Myocyte (in vitro differentiated cells): ENCODE measurements at regions not wholly inside any gene's neighbourhood (a gene's known extent, or its start where the extent isn't known, plus 50 kb on each side); places are given as distances from the start of the nearest gene placed in this dataset.

Experiments
- DNase-seq: peaks from one replicate; pipeline ENCODE4 v3.0.0-alpha.2; 2012; ENCODE audit warnings: low read depth

DNA sequence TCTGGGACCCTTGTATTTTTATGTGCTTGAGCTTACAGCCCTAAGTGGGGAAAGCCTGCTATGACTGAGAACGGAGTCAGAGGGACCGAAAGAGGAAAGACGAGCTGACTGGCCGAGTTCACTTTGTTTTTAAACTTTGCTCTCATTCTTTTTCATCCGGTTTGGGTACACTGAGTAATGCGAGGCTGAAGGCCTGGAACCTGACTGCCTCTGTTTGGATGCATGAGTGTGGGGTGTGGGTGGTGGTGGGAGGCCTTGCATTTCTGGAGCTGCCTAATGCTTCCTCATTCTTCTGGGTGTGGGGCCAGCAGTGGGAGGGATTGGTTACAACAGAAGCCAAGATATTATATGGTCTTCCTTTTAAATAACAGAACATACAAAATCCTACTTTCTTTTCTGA lies 155.5 kb downstream of the BUB3 start:
- DNase-seq, result peak; percentile 19

DNA sequence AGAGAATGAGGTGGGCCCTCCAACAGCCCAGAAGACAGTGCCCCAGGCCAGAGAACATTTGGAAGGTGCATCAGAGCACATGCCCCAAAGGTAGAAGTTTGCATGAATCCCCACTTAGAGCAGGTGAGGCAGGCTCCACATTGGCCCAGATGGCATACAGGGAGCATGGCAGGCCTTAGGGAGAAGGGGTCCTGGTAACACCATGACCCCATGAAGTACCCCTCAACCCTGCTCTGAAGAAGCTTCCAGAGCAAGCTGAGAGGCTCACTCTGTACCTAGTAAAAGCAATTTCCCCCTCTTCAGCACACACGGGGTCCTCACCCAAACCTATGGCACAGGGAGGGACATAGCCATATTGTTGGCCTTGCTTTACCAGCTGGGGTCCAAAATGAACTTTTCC lies 162.6 kb downstream of the BUB3 start:
- no peak for DNase-seq

DNA sequence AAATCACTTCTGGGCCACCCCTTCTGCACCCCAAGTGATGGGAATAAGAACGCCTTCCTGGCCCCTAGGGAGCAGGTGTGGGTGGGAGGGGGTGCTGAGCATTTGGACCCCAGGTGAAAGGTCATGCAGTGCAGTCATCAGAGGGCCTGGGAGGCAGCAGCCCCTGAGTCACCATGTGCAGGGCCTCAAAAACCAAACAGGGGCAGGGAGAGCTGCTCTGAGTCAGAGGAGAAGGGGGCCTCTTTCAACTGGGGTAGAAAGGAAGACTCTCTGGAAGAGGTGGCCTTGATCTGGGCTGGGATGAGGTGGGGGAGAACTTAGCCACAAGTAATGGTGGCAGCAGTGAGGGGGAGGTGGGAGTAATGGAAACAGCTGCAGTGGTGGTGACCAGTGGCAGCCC lies 164.3 kb downstream of the BUB3 start:
- peak; percentile 35 for DNase-seq

DNA sequence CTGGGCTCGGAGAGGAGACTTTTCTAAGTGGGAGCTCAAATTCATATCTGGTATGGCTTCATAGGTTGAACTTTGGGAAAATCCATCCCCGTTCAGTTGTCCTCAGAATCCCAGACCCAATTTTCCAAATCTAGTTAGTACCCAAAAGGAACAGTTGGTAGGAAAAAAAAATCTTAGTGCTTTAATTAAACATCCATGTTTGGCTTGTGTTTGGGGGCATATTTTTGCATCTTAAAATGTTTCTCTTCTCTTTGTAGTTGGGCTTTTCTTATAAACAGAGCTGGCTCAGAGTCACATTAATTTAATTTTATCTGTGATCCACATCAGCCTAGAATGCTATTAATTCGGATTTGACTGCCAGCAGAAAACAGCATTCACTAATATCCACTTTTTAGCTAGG lies 165.9 kb downstream of the BUB3 start:
- DNase-seq, result no peak

DNA sequence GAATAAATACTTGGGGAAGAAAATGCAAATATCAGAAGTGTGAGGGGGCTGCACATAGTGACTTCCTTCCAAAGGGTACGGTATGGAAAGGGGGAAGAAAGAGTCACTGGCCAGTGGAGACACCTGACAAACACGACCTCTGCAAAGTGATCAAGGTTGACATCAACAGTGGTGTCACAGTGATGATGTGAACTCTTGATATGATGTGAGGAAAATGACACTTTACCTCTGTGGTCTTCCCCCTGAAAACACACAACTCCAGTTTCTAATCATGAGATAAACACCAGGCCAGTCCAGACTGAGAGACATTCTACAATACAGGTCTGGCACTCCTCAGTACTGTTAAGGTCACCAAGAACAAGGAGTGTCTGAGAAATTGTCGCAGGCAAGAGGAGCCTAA lies 169.7 kb downstream of the BUB3 start:
- no peak for DNase-seq

DNA sequence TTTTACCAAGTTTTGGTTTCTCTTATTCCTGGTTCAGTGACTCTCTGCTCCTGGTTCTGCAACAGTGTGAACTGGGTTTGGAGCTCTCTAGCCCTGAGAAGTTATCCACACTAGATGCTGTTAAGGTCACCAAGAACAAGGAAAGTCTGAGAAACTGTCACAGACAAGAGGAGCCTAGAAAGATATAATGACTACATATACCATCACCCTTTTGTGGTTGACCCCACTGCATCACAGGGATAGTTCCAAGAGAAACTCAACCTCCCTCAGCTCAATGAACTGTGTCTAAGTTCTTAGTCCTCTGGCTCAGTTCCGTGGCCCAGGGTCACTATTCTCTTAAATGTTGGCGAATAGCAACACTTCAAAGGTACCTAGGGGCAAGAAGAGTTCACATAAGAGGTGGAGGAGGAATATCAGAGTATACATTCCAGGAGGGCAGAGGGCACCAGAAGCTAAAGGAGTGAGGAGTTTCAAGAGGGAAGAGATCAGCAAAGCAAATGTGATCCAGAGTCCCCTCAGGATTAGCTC lies 171.5 kb downstream of the BUB3 start:
- DNase-seq, result no peak

DNA sequence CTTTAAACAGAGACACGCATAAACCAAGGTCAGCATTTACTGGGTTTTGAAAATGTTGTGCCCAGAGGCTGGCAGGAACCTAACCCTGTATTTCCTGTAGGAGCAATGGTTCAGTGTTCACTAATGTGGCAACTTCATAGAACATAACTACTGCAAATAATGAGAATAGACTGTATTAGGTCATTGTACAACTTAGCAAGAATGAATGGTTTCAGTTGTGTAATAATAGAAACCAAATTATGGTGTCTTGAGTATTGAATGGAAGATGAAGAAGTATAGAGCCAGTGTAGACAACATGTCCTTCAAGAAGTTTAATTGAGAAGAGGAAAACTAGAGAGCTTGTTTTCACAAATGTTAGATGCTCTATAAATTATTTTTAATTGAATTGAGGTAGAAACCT lies 172.5 kb downstream of the BUB3 start:
- DNase-seq, result no peak

DNA sequence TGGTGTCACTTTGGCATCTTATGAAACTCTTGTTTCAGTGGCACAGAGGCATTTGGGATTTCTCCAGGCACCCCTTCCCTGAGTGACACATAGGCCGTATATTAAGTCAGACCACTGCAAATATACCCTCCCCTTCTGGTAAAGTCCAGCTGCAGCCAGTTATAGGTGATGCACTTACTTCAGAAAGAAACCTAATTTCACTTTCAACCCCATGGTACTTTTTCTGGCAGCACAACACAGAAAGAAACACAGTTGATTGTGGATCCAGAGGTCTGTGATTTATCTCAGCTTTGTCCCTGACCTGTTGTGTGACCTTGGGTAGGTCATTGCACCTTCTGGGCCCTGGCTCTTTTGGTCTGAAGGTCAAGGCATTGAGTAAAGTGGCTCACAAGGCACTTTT lies 173.2 kb downstream of the BUB3 start:
- no peak for DNase-seq

DNA sequence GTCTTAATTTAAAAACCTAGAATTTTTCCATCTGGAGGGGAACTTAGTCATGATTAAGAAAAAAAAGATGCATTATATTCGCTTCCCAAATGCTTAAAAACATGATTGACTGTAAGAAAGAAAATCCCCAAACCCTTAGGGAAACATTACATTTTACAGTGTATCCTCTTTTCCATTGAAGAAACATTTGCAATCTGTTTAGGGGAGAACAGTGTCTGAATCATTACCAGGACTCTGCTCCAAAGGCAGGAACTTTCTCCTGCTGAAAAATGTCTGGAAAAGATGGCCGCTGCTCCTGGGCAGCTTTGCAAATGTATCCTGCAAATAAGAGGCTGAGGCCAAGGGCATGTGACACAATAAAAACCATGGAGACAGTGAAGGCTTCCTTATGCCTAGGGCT lies 173.7 kb downstream of the BUB3 start:
- DNase-seq, result no peak

DNA sequence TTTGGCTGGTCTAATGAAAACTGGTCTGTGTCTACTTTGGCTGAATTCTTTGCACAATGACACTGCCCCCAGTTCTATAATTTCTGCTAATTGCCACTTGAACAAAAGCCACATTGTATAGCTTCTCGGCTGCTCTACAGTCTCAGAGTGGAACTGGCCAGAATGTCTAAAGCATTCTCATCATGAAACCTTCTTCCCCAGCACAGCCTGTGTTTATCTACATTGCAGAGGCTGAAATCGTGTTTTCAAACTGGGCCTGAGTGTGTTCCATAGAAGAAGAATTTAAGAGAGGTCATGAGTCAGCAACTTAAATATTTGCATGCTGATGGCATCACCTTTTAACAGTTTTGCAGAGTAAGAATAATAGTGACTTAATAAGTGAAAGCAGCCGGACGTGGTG lies 177.2 kb downstream of the BUB3 start:
- no peak for DNase-seq

DNA sequence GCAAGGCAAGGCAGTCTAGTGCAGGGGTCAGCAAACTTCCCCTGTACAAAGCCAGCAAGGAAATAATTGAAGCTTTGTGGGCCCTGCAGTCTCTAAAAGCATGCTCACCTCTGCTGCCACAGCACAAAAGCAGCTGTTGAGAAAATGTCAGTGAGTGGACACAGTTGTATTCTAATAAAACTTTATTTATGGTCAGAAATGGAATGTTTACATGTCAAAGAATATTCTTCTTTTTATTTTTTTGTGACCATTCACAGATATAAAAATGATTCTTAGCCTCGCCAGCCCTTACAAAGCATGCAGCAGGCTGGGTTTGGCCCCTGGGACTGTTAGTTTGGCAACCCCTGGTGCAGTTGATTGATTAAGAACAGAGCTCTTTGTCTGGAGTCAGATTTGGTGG lies 192.4 kb downstream of the BUB3 start:
- no peak for DNase-seq

DNA sequence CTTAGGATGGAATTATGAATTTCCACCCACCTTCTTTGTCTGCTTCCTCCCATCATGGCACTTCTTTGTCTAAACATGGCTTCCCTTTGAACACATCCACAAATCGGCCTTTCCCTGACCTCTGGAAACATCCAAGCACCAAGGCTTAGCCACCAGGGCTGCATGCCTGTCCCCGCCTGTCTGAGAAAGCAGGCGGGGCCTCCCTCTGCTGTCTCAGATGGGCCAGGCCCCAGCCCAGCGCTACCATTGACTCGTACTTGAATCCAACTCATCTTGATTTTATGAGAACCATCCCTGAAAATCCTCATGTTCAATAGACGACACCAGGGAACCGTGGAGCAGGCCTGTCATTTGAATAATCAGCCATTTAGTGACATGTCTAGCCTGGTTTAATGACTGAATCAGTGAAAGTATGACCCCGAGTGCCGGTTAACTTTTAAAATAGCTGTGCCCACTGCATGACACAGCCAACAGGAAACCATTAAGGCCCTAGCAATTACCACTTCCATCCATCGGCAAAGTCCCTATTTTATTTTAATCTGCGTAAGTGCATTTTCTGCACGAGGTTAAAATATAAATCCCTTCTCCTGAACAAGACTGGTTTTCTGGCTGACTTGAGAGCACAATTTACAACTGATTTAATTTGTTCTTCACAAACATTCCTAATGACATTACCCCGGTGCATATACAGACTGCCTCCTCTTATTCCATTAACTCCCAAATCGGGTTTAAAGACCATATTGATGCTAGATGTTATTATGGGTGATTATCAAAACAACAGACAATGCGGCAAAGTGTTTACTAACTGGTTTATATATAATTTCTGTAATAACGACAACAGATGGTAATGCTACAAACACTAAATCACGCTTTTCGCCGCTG lies 194.7 kb downstream of the BUB3 start:
- DNase-seq, result no peak

DNA sequence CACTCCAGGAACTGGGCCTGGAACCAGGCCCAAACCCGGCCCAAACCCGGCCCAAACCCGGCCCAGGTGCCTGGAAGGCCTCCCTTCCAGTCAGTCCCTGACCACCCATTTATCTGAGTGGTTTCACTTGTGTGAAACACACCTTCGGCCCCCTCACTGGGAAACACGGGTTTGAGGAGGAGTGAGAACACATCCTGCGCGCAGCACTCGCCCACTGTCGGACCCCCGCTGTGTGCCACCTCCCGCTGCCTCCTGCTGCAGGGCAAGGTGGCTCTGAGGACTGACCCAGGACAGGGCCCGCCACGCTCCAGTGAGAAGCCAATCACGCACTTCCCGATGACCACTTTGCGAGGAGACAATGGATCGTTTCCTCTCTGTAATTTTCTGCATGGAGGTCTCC lies 197.5 kb downstream of the BUB3 start:
- DNase-seq, result no peak

DNA sequence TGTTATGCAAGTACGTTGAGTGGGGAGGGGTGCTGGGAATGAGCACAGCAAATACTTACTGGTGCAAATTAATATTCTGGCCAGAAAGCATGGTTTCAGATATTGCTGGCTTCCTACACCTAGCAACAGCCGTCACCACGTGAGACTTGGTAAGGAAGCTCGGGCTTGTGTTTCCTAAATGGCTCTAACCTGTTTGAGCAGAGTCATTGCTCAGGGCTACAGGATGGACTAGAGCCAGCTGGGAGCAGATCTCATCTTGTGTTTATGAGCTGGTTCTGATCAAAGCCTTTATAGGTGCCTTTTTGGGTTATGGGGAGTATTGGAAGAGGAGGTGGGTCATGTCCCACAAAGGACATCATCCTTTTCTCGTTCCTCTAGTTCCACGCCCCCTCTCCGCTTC lies 200.3 kb downstream of the BUB3 start:
- no peak for DNase-seq

DNA sequence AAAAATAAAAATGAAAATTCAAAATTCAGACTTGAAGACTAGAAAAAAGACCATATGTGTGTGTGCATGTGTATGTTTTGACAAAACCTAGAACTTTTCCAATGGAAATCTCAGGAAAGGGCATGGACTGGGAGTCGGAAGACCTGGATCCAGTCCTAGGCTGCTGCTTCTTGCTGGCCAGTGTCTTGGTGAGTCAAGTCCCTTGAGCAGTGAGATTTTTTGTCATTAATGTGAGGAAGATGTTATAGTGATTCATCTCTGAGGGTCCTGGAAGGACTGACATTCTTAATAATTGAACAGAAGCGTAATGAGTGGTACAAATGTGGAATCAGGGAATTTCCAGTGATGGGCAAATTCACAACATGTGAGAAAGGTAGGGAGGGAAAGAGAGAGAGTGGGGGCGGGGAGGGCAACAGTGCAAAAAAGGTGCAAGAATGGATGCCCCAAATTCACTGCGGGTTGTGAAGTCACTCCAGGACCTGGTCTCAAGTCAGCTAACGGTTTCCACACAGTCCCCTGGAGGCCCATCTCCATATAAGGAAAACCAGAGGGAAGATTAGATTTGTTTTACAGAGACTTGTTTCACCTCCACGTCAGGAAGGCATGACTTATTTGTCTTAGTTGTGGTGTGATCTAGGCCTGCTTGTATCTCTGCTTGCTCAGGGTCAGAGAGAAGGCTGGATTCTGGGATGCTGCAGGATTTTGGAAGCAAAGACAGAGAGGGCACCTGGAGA lies 201.7 kb downstream of the BUB3 start:
- no peak for DNase-seq

DNA sequence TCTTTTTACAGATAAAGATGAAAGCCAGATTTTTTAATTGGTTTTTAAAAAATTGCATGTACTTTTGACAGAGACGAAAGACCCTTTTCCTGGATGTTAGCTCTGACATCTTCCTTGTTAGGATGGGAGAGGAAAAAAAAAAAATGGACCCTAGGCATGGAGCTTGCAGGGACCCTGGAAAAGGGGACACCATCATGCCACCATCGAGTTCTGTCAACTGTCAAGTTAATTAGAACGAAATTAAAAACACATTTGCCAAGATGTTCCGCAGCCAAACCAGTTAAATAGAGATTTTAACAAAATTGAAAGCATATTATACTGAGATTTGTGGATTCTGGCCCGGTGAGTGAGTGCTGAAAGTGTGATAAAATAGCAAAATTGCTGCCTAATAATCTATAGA lies 202.6 kb downstream of the BUB3 start:
- no peak for DNase-seq

DNA sequence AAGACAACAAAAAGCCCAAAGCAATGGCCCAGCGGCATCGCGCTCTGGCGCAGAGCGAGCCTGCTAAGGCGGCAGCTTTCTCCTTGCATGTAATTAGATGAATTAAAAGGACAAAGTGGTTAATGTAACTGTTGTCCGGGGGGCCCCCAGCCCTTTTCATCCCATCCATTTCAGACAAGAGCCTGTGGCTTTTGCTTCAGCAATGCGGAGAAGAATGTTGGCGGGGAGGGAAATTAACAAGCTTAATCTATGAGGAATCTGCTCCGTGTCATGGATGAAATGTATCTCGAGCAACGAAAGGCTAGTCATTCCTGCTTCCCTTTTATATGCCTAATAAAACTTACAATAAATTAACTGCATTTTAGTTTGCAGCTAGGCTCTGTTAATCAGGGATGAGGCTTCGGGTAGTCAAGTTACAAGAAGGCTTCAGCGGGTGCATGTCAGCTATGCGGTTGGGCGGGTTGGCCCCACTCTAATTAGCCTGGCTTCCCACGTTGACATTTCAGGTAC lies 203.3 kb downstream of the BUB3 start:
- DNase-seq, result no peak

DNA sequence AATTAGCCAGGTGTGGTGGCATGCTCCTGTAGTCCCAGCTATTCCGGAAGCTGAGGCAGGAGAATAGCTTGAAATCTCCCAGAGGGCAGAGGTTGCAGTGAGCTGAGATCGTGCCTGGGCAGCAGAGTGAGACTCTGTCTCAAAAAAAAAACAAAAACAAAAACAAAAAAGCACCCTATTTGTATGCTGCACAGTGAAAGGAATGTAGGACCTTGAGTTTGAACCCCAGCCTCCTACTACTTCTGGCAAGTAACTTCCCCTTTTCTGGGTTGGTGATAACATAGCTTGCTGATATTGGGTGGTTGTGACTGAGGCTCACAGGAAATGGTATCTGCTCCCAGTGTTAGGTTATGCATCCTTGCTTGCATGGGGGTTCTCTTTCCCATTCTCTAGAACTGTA lies 205.3 kb downstream of the BUB3 start:
- no peak for DNase-seq

DNA sequence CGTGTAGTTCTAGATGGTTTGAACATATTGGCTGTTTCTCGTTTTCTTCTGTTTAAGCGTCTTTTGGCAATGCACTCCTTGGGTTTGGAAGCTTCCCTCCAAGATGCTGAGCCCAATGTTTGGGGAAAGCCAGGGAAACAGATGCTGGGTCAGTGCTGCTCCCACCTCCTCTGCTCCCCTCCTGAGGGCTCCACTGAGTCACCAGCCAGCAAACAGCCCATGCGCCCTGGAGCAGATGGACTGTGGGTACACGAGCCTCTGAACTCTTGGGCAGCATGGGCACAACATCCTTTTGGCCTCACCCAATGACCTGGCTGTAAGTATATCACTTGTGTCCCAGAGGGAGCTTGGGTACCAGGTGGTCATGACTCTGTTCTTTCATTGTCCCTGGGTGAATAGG lies 207.6 kb downstream of the BUB3 start:
- no peak for DNase-seq

DNA sequence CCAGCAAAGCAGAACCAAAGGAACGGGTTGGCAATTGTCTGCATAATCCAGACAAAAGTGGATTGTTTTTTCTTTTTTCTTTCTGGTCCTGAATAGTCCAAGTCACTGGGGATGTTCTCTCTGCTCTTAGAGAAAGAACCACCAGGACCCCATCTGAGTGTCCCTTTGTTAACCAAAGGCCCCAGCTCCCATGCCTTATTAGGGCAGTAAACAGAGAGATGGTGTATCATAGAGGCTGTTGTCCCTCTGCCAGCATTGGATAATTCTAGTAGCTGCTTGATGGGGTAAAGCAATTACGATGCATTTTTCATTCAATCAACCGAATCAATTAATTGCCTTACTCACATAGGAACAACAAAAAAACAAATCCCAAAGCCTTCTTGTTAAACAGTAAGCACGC lies 213.0 kb downstream of the BUB3 start:
- no peak for DNase-seq

DNA sequence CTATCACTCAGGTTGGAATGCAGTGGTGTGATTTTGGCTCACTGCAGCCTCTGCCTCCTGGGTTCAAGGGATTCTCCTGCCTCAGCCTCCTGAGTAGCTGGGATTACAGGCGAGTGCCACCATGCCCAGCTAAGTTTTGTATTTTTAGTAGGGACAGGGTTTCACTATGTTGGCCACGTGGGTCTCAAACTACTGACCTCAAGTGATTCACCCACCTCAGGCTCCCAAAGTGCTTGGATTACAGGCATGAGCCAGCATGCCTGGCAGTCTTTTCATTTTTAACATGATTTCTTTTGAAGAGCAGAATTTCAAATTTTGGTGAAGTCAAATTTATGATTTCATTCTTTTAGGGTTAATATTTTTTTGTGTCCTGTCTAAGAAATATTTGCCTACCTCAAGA lies 217.4 kb downstream of the BUB3 start:
- DNase-seq, result peak; percentile 39

DNA sequence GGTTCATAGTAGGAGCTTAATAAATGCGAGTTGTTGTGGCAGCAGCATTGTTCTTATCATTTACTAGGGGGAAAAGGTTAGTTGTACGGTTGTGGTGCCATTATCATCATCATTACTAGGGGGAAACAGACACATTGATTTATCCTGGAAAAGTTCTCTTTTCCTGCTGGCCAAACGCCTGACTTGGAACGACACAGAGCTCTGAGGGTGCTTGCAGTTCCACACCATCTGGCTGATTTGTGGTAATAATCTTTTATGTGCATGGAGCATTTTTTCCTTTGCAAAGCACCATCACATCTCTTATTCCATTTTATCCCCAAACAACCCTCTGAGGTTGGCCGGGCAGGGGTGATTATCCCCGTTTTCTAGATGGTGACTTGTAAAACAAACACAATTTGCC lies 219.4 kb downstream of the BUB3 start:
- no peak for DNase-seq
